K562 (cell line): ENCODE measurements at regions not wholly inside any gene's neighbourhood (a gene's known extent, or its start where the extent isn't known, plus 50 kb on each side); places are given as distances from the start of the nearest gene placed in this dataset.

Experiments
- ATF7 ChIP-seq: fragments of 450-650 bp; IDR thresholded peaks from 2 replicates; pipeline ENCODE4 v1.7.1; 2014; ENCODE audit warnings: mild to moderate bottlenecking, moderate library complexity
- CCAR2 ChIP-seq: fragments of 200-400 bp; formaldehyde crosslinking; IDR thresholded peaks from 2 replicates; pipeline ENCODE4 v1.6.1; 2017; ENCODE audit warnings: mild to moderate bottlenecking, low read depth, low read length
- KDM1A ChIP-seq, 2 experiments: fragments of 450-650 bp; IDR thresholded peaks; 2 replicates each; pipeline ENCODE4 v1.6.1; 2016; ENCODE audit warnings: mild to moderate bottlenecking in 2 of 2
- KLF10 ChIP-seq: fragments of 250-450 bp; sonication (Bioruptor Pico); IDR thresholded peaks from 2 replicates; pipeline ENCODE4 v1.6.1; 2021; ENCODE audit warnings: matching md5 sums
- NCOR1 ChIP-seq: fragments of 450-650 bp; IDR thresholded peaks from 2 replicates; pipeline ENCODE4 v1.6.1; 2016; ENCODE audit warnings: mild to moderate bottlenecking, moderate library complexity
- NELFE ChIP-seq: IDR thresholded peaks from 2 replicates; pipeline ENCODE4 v1.6.1; 2011; ENCODE audit warnings: mild to moderate bottlenecking; ENCODE audit not compliant: insufficient read depth, insufficient read length
- NFXL1 ChIP-seq: fragments of 450-650 bp; formaldehyde crosslinking; IDR thresholded peaks from 2 replicates; pipeline ENCODE4 v1.4.0; 2021; ENCODE audit warnings: mild to moderate bottlenecking
- PML ChIP-seq: IDR thresholded peaks from 2 replicates; pipeline ENCODE4 v1.6.1; 2012; ENCODE audit warnings: low read length, inconsistent platforms
- RFX5 ChIP-seq: IDR thresholded peaks from 2 replicates; pipeline ENCODE4 v1.6.1; 2011; ENCODE audit warnings: low read depth, mild to moderate bottlenecking, improper control_type of control experiment, low read length
- SP1 ChIP-seq: sonication (generic); formaldehyde crosslinking; IDR thresholded peaks from 2 replicates; pipeline ENCODE4 v1.8.1; 2022; ENCODE audit warnings: mild to moderate bottlenecking, missing genetic modification reagents
- ZBTB8A ChIP-seq: fragments of 450-650 bp; IDR thresholded peaks from 2 replicates; pipeline ENCODE4 v1.6.1; 2018; ENCODE audit warnings: mild to moderate bottlenecking, moderate library complexity; ENCODE audit not compliant: partially characterized antibody
- ZKSCAN8 ChIP-seq: fragments of 200-800 bp; sonication (Bioruptor generic); IDR thresholded peaks from 2 replicates; pipeline ENCODE4 v1.6.1; 2016; ENCODE audit warnings: missing genetic modification characterization, missing compliant biosample characterization
- TF ChIP-seq, protein P1 (sequence below), 3 experiments: IDR thresholded peaks in 2 of 3; conservative IDR thresholded peaks in 1 of 3; 2 replicates each; pipeline ENCODE4 v1.5.1; 2011 to 2012; ENCODE audit warnings: low read length in 3 of 3, mild to moderate bottlenecking in 3 of 3, control low read depth in 2 of 3, improper control_type of control experiment in 1 of 3, inconsistent platforms in 1 of 3, low read depth in 1 of 3, mixed read lengths in 1 of 3, moderate library complexity in 1 of 3; ENCODE audit not compliant: insufficient read depth in 2 of 3

DNA sequence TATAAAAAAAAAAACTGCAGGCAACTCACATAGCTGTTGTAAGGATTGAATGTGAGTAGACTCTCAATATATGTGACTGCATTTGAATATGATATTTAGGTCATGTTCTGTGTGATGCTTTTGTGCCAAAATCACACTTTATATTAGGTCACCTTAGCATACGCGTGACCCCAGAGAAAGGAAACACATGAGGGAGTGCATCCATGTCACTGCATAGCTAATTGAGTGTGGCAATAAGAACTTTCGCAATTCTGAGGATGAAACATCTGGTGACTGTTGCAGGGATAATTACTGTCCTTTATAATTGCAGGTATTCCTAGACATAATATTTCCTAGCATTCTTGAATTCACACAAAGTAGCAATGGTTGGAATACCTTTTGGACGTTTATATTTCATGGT lies 459.5 kb upstream of the KLF4 start:
- TF ChIP-seq NFXL1 (CRISPR knock-in tag): no peak
- no peak for TF ChIP-seq PML
- no peak for TF ChIP-seq ZBTB8A
- TF ChIP-seq NELFE: no peak
- no peak for TF ChIP-seq ATF7
- TF ChIP-seq KLF10: no peak
- TF ChIP-seq ZKSCAN8 (CRISPR knock-in tag): no peak
- TF ChIP-seq RFX5: no peak
- no peak for TF ChIP-seq KDM1A (IDR thresholded peaks at IDR 0.05)
- TF ChIP-seq, protein P1, sequence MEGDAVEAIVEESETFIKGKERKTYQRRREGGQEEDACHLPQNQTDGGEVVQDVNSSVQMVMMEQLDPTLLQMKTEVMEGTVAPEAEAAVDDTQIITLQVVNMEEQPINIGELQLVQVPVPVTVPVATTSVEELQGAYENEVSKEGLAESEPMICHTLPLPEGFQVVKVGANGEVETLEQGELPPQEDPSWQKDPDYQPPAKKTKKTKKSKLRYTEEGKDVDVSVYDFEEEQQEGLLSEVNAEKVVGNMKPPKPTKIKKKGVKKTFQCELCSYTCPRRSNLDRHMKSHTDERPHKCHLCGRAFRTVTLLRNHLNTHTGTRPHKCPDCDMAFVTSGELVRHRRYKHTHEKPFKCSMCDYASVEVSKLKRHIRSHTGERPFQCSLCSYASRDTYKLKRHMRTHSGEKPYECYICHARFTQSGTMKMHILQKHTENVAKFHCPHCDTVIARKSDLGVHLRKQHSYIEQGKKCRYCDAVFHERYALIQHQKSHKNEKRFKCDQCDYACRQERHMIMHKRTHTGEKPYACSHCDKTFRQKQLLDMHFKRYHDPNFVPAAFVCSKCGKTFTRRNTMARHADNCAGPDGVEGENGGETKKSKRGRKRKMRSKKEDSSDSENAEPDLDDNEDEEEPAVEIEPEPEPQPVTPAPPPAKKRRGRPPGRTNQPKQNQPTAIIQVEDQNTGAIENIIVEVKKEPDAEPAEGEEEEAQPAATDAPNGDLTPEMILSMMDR (IDR thresholded peaks at IDR 0.05 in 2 of 3, conservative IDR thresholded peaks at IDR 0.05 in 1 of 3; ENCODE audit: insufficient read depth in 2 of 3, low read depth in 1 of 3, low read length in 3 of 3): no peak
- TF ChIP-seq CCAR2: no peak
- no peak for TF ChIP-seq NCOR1
- TF ChIP-seq SP1: no peak
